KOPT-K1 (cell line): ENCODE measurements at regions not wholly inside any gene's neighbourhood (a gene's known extent, or its start where the extent isn't known, plus 50 kb on each side); places are given as distances from the start of the nearest gene placed in this dataset.

Experiments
- H3K27ac ChIP-seq: fragments of 200-600 bp; sonication (generic); 2 replicates; pipeline ENCODE4 v1.5.1; 2016; ENCODE audit warnings: antibody characterized with exemption, mild to moderate bottlenecking, low read depth, low read length; ENCODE audit not compliant: poor library complexity, severe bottlenecking
- H3K36me3 ChIP-seq: fragments of 200-600 bp; sonication (generic); 2 replicates; pipeline ENCODE4 v1.5.1; 2017; ENCODE audit warnings: antibody characterized with exemption, mild to moderate bottlenecking, low read length, moderate library complexity; ENCODE audit not compliant: insufficient read depth
- H3K9me3 ChIP-seq: fragments of 200-600 bp; sonication (generic); 2 replicates; pipeline ENCODE4 v1.5.1; 2017; ENCODE audit warnings: antibody characterized with exemption, low read length, mild to moderate bottlenecking; ENCODE audit not compliant: insufficient read depth, poor library complexity, severe bottlenecking

DNA sequence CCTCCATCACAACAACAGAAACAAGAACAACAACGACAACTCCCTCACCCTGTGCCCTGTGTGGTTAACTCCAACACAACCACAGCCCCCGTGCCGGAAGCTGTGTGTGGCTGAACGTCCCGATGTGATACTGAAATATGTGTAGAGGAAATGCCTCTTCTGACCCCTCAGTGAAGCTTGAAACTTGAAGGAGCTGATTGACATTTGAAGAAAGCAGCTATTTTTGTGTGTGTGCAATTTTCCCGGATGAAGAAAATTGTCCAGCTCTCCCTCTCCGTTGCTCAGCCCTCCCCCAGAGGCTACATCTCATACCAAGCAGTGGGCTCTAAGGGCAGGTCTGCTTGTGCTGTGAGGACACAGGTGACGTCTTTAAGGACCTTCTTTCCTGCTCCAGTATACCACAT is 173.8 kb downstream of the ICOS start:
- H3K9me3 ChIP-seq = no peaks in the 10 kb centered on the region
- no peaks in the 10 kb centered on the region for H3K36me3 ChIP-seq
- H3K27ac ChIP-seq = peak overlapping the region; percentile 33

DNA sequence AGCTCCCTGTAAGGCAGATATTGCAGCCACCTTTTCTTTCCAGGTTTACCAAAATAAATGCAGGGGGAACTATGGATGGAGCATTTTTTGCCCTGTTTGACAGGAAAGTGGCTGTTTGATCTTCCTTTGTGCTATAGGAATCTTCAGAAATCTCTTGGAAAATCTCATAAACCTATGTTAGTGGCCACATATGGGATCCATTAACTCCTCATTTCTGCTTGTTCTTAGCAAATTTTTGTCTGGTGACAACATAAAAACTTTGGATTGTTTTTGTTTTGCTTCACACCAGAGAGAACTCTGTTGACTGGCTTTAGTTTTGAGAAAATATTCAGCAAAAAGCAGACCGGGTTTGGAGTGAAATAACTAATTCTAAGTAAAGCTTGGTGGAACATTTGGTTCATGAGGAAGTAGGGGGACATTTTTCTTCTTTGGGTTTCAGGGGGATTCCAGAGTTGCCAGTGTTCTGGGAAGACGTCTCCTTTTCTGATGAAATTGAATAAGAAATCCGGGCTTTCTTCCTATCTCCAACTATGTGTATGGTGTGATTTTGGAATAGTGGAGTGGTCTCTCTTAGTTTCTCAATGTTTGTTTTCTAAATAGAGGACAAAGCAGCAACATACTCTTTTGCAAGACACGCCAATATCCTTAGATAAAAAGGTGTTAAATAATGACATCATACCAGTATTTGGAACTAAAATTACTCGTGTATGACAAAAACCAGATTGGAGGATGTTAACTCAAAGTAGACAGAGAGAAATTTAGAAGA is 174.4 kb downstream of the ICOS start:
- no peaks in the 10 kb centered on the region for H3K36me3 ChIP-seq
- no peaks in the 10 kb centered on the region for H3K9me3 ChIP-seq
- peak overlapping the region; percentile 33 for H3K27ac ChIP-seq

DNA sequence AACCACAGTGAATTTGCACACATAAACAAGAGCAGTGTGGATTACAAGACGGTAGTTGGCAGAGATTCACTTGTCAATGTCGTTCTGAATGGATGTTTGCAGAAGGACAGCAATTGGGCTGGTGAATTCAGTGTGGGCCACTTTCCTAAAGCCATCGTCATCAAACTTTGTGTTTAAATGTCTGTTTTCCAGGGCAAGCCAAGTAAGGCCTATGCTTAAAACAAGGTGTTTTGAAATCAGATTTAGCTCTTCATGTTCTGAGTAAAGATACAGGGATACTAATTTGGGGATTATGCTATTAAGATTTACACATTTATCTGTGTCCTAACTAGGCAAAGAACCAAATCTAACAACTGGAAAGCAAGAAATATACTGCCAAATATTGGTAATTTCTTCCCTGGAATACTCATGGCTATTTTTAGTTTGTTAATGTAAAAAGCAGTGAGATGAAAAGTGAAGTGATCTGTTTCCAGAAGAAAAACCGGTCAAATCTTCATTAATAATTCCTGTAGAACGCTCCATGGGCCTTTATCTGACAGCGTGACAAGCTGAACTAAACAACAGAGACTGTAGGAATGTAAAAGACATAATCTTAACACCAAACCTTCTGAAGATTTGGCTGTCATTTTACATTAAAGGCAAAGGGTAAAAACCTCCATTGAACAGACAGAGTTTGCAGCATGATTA is 175.7 kb downstream of the ICOS start:
- no peaks in the 10 kb centered on the region for H3K36me3 ChIP-seq
- no peaks in the 10 kb centered on the region for H3K9me3 ChIP-seq
- H3K27ac ChIP-seq = no peak overlapping the region

DNA sequence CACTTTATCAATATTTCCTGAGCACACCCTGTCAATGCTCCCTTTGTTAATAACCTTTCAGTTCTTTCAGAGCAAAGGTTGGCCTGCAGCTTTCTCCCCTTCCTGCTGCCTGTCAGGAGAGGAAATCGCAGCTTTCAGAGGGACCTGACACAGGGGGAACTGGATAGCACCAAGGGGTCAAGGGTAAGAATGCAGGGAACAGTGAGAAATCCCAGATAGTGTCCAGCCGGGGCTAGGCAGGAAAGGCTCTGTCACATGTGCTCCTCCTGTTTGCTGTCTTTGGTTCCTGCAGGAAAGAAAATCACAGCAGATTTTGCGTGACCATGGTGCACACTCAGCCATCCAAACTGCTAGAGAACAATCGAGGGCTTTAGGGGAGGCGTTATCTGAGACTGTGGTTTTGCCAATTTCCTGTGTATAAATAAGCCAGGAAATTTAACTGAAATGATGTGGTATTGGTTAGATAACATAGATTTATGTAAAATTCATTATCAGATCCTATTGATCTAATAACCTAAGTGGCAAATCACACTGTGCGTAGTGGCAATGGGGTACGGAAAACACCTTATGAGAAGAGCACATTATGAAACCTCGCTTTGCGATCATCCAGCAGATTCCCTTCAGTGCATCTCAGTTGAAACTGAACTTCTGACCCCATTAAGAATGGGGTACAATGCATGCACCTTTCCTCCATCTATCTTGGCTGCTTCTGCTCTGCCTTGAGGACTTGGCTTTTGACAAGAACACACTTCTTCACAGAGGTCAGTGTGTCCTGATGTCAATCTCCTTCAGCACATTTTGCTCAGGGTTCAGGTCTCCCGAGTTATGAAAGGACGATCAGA is 178.0 kb downstream of the ICOS start:
- Histone ChIP-seq H3K27ac (no peak overlapping the region), H3K9me3 (no peaks in the 10 kb centered on the region), H3K36me3 (no peaks in the 10 kb centered on the region)

DNA sequence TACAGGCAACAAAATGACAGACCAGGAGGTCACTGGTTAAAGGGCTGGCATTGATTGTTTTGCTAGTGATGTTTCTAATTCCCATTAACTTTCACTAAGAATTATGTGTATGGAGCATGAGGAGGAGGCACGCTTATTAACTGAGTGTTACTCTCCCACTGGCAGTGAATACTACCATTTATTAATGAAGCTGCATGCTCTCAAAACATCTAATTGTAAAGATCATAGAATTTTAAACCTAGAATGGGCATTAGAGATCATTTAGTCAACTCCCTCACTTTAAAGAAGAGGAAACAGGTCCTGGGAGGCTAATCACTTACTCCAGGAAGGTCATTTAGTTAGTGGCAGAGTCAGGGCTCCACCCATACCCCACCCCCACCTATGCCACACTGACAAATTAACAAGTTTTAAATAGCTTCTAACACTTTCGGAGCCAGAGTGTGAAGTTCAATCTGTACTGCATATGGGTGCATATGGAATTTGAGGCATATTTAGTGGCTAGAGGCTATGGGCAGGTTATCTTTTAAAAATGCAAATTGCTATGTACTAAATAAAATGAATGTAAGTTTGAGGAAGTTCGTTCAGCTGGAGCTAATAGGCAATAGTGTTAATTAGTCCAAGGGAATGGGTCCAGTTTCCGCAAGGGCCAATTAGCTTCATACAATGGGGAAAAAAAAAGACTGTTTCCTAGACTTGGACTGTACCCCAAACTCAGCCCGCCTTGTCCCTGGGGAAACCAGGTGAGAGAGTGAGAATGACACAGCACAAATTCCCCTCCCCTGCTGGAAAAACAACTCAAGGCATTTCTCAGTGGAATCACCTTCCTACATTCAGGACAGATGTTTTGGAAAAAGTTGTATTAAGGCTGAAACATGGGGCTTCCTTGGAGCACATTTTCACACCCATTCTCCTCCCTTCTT is 178.8 kb downstream of the ICOS start:
- H3K9me3 ChIP-seq = no peaks in the 10 kb centered on the region
- no peaks in the 10 kb centered on the region for H3K36me3 ChIP-seq
- no peak overlapping the region for H3K27ac ChIP-seq

DNA sequence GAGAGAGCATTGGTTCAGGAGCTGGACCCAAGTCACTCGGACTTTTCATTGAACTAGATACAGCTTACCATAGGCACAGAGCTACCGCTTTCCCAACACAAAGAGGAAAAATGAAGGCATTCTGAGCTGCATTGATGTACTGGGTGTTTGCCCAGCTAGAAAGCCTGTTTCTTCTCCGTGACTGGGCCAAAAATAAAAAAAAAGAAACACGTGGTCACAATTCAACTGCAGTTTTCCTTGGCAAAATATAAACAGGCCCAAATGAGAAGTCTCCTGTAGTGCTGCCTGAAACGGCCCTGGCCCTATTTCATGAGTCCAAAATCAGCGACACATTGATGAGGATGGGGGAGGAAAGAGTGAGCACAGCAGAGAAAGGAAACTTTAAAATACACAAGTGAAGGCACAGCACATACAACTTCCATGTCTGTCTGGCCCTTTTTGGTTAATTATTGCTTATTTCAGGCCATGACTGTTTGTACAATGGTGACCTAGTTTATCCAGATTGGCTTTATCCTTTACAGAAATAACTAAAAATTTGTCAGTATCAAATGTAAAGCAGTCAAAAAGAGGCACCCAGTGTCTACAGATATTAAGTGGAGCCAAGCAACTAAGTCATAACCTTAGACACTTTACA is 179.7 kb downstream of the ICOS start:
- H3K9me3 ChIP-seq = no peaks in the 10 kb centered on the region
- H3K36me3 ChIP-seq = no peaks in the 10 kb centered on the region
- H3K27ac ChIP-seq = no peak overlapping the region

DNA sequence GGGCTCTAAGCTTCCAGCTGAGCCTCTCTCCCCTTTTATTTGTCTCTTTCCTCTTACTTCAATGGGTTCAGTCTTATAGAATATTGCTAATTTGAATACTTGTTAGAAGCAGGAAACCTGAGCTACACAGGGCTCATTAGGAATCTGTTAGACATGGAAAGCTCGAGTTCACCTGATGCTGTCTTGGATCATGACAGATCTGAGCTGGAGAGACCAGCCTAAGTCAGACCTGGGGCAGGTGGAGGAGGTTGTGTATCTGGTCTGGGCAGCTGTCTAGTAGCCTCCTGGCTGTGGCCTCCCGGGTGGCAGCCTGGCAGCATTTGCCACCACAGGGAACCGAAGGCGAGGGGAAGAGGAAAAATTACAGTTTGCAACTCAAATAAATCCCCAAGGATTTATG is 185.9 kb downstream of the ICOS start:
- no peak overlapping the region for H3K27ac ChIP-seq
- H3K9me3 ChIP-seq = no peaks in the 10 kb centered on the region
- H3K36me3 ChIP-seq = no peaks in the 10 kb centered on the region

DNA sequence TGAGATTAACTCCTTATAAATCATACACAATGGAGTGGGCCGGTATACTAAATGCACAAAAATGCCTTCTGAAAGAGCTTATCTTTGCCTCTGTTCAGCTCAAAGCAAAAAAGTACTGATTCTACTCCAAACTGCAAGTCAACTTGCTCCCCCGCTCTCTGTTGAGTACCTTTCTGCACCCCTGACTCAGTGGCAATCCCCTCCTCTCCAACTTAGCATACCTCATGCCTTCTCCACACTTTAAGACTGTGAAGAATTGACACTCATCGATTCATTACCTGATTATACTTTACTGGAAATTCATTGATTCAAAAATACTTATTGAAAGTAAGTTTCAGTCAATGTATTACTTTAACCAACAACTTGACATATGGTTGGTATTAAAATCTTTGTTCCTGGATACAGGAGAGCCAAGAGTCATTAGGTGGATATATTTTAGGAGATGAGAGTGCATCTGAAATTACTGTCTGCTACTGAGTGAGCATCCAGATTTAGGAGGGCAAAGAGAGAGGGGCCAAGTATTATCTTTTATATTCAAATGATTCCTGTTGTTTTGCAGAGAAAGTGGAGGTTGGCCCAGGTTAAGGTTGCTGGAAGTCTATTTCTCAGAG is 187.7 kb downstream of the ICOS start:
- H3K36me3 ChIP-seq = no peaks in the 10 kb centered on the region
- H3K27ac ChIP-seq = no peak overlapping the region
- H3K9me3 ChIP-seq = no peaks in the 10 kb centered on the region

DNA sequence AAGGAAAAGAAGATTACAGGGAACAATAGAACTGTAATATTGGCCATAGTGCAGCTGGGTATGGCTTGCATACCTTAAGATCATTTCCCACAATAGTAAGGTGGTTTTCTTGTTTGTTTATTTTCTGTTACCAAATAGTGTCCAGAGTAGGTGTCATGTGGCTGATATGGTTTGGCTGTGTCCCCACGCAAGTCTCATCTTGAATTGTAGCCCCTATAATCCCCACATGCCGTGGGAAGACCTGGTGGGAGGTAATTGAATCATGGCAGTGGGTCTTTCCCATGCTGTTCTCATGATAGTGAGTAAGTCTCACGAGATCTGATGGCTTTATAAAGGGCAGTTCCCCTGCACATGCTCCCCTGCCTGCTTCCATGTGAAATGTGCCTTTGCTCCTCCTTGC is 190.1 kb downstream of the ICOS start:
- Histone ChIP-seq H3K9me3 (no peaks in the 10 kb centered on the region), H3K36me3 (no peaks in the 10 kb centered on the region), H3K27ac (no peak overlapping the region)

DNA sequence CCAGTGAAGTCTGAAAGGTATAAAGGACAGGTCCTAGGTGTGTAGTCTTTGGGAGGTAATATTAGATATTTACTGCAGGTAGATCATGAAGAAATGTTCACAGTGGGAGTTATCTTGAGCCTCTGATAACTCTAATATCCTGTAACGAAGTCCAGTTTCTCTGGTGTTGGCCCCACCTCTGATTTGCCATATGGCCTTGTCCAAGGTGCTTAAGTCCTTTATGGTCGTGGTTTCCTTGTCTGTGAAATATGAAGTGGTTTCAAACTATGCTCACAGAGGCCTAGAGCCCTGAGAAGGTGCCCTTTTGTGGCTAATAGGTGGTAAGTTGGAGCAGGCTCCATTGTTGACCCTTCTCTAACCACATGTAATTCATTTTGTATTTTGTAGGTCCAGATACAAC is 190.7 kb downstream of the ICOS start:
- no peaks in the 10 kb centered on the region for H3K36me3 ChIP-seq
- no peak overlapping the region for H3K27ac ChIP-seq
- no peaks in the 10 kb centered on the region for H3K9me3 ChIP-seq

DNA sequence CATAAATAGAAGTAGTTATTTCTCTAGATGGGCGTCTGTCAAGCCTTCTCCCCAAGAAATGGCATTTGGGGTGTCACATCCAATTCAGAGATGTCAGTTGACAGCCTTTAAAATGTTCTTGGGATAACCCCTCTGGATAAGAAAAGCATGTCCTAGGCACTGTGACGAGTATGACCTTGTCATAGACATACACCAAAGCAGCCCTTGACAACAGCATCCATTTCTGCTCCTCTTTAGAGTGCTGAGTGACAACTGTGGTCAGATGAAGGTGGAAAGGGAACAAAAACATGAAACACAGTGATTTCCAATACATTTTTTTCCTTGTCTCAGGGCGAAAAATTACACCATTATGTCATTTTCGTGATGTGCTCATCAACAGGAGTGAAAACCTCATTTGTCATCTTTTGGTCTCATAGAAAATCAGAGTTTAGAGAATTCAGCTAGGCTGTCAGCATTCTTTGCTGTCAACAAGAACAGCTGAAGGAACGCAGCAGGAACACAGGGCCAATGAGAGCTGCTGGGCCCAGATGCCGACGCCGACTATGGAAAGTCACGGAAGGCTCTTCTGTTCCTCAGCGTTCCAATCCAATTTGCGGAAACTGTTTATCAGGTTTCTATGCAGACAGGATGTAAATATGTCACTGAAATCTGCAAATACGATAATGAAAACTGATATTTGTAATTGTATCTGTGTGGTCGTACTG is 193.2 kb downstream of the ICOS start:
- H3K27ac ChIP-seq = no peak overlapping the region
- no peaks in the 10 kb centered on the region for H3K36me3 ChIP-seq
- H3K9me3 ChIP-seq = no peaks in the 10 kb centered on the region

DNA sequence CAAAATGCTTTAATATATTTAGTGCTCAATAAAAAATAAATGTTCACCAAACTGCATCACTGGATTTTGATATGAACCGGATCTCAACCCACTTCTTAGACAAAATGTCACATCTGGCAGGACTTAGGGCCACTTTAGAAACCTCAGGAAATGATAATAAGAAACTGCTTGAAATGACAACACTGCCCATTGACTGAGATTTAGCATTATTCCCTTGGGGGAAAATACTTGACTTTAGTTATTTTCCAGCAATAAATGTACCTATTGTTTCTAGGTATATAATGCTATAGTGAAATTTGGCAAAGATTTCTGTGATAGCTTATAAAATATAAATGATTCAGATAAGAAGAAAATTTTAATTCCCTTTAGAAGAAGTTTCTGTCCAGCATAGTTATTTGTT is 195.1 kb downstream of the ICOS start:
- H3K36me3 ChIP-seq = no peaks in the 10 kb centered on the region
- H3K27ac ChIP-seq = no peak overlapping the region
- H3K9me3 ChIP-seq = no peaks in the 10 kb centered on the region

DNA sequence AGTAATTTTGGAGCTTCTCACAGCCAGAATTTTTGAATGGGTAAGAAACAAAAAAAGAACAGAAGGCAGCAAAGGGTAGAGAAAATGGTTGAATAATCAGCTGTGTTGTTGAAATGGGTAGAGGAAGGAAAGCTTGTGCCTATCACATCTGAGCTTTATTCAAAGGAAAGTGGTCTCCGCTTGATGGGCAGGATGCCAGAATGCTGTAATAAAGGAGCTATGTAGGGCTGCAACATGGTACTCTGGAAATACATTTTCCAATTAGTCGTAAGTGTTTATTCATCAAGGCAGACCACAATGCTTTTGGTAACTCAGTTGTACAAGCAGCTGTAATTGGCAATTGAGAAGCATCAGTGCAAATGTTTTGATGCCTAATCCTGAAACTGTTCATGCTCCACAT is 196.9 kb downstream of the ICOS start:
- Histone ChIP-seq H3K36me3 (no peaks in the 10 kb centered on the region), H3K27ac (no peak overlapping the region), H3K9me3 (no peaks in the 10 kb centered on the region)
